PC-3 (cell line): ENCODE measurements at regions not wholly inside any gene's neighbourhood (a gene's known extent, or its start where the extent isn't known, plus 50 kb on each side); places are given as distances from the start of the nearest gene placed in this dataset.

ENCODE experiments used
- ATAC-seq: fragments of 200-7000 bp; cut with Tn5 transposase; 2 replicates; pipeline ENCODE4 v1.9.1; 2020; ENCODE audit warnings: mild to moderate bottlenecking, moderate library complexity
- BruUV-seq: library from RNA; stranded (reverse); fragments of 400-500 nt; replicated peaks from 2 replicates; lab custom pipeline; 2021; lab: Mats Ljungman, UMichigan
- CTCF ChIA-PET: fragments of 300-600 bp; sonication (Branson Sonifier 250); formaldehyde crosslinking; loops from one replicate; lab custom pipeline; 2022; ENCODE audit warnings: antibody characterized with exemption; lab: Charles Lee
- POLR2A ChIA-PET: fragments of 300-600 bp; sonication (Branson Sonifier 250); formaldehyde crosslinking; loops from one replicate; lab custom pipeline; 2022; ENCODE audit warnings: antibody characterized with exemption; ENCODE audit not compliant: unreplicated experiment; lab: Charles Lee
- DNase-seq: peaks from one replicate; pipeline ENCODE4 v3.0.0-alpha.2; 2015
- H2AFZ ChIP-seq: fragments of 300-600 bp; sonication (generic); 2 replicates; pipeline ENCODE4 v1.6.0; 2016; ENCODE audit warnings: antibody characterized with exemption, low read length
- H3F3A ChIP-seq: fragments of 300-600 bp; sonication (generic); one replicate; pipeline ENCODE4 v1.6.0; 2017; ENCODE audit warnings: antibody characterized with exemption, low read length, control low read depth, mild to moderate bottlenecking; ENCODE audit not compliant: unreplicated experiment
- H3K27ac ChIP-seq: fragments of 300-600 bp; sonication (generic); 2 replicates; pipeline ENCODE4 v1.5.1; 2016; ENCODE audit warnings: mild to moderate bottlenecking, low read length
- H3K27me3 ChIP-seq: fragments of 300-600 bp; sonication (generic); 2 replicates; pipeline ENCODE4 v1.6.1; 2016; ENCODE audit warnings: low read length, mixed read lengths
- H3K36me3 ChIP-seq: fragments of 300-600 bp; sonication (generic); 2 replicates; pipeline ENCODE4 v1.6.1; 2016; ENCODE audit warnings: low read depth, mixed run types, low read length, mixed read lengths
- H3K4me1 ChIP-seq: fragments of 300-600 bp; sonication (generic); 2 replicates; pipeline ENCODE4 v1.5.1; 2016; ENCODE audit warnings: low read length; ENCODE audit not compliant: insufficient read depth
- H3K4me2 ChIP-seq: fragments of 300-600 bp; sonication (generic); 2 replicates; pipeline ENCODE4 v1.6.0; 2016; ENCODE audit warnings: low read length
- H3K4me3 ChIP-seq: fragments of 300-600 bp; sonication (generic); 2 replicates; pipeline ENCODE4 v1.5.1; 2016; ENCODE audit warnings: mild to moderate bottlenecking, low read length, mixed read lengths
- H3K79me2 ChIP-seq: fragments of 300-600 bp; sonication (generic); 2 replicates; pipeline ENCODE4 v1.6.1; 2017; ENCODE audit warnings: low read length, mixed read lengths
- H3K9ac ChIP-seq: fragments of 300-600 bp; sonication (generic); 2 replicates; pipeline ENCODE4 v1.6.0; 2016; ENCODE audit warnings: mild to moderate bottlenecking, low read length
- H3K9me2 ChIP-seq: fragments of 300-600 bp; sonication (generic); replicated peaks from 2 replicates; pipeline ENCODE4 v1.6.1; 2016; ENCODE audit warnings: mixed run types, low read length, mixed read lengths
- H3K9me3 ChIP-seq: fragments of 300-600 bp; sonication (generic); 2 replicates; pipeline ENCODE4 v1.6.1; 2016; ENCODE audit warnings: low read length, mixed read lengths
- H4K20me1 ChIP-seq: fragments of 300-600 bp; sonication (generic); 2 replicates; pipeline ENCODE4 v1.6.1; 2016; ENCODE audit warnings: low read length, mixed read lengths
- EZH2 ChIP-seq: fragments of 300-600 bp; sonication (generic); IDR thresholded peaks from one replicate; pipeline ENCODE4 v1.6.1; 2017; ENCODE audit warnings: antibody characterized with exemption, mild to moderate bottlenecking, low read length; ENCODE audit not compliant: unreplicated experiment
- EZH2phosphoT487 ChIP-seq: fragments of 300-600 bp; sonication (generic); IDR thresholded peaks from 2 replicates; pipeline ENCODE4 v1.6.1; 2018; ENCODE audit warnings: mild to moderate bottlenecking, antibody characterized with exemption, low read length, borderline replicate concordance
- intact Hi-C: fragments of 100-400 bp; cut with micrococcal nuclease; formaldehyde crosslinking; loops from 2 replicates; pipeline ENCODE4 v1.9.0; 2023
- TF ChIP-seq, protein P1 (sequence below): fragments of 300-600 bp; sonication (generic); conservative IDR thresholded peaks from 2 replicates; pipeline ENCODE4 v1.5.1; 2017; ENCODE audit warnings: antibody characterized with exemption, low read depth, mild to moderate bottlenecking, low read length

DNA sequence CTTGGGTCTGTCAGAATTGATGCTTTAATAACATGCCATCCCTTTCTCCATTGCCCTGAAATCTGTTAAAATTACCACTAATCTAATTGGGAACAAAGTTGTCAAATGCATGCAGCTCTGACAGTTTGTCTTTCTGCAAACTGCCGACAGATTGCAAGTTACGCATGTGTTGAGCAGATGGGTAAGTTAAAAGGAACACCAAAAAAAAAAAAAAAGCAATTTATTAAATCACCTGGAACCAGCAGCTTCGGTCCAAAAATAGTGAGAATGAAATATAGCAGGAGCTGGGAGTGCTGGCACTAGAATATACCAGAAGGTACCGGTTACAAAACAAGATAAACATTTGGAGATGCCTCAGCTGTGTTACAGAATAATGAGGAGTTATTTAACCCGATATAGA is 149.6 kb upstream of the C1orf87 start:
- BruUV-seq: no TSS peak
- Histone ChIP-seq H3K79me2 (no peaks in the 10 kb centered on the region), H3K9ac (no peak overlapping the region), H4K20me1 (no peaks in the 10 kb centered on the region), H3K4me3 (no peak overlapping the region), H3F3A (no peaks in the 10 kb centered on the region), H3K9me3 (no peaks in the 10 kb centered on the region), H3K4me1 (no peaks in the 10 kb centered on the region), H3K27me3 (peaks cover 19% of the 10 kb centered on the region), H3K4me2 (no peak overlapping the region), H3K27ac (no peak overlapping the region), H2AFZ (no peak overlapping the region), H3K9me2 (no peaks in the 10 kb centered on the region), H3K36me3 (no peaks in the 10 kb centered on the region)
- POLR2A ChIA-PET: no interaction called here
- ATAC-seq: no peak
- no peak for DNase-seq
- intact Hi-C loops: no loop called here
- no peak for TF ChIP-seq EZH2
- TF ChIP-seq, protein P1, sequence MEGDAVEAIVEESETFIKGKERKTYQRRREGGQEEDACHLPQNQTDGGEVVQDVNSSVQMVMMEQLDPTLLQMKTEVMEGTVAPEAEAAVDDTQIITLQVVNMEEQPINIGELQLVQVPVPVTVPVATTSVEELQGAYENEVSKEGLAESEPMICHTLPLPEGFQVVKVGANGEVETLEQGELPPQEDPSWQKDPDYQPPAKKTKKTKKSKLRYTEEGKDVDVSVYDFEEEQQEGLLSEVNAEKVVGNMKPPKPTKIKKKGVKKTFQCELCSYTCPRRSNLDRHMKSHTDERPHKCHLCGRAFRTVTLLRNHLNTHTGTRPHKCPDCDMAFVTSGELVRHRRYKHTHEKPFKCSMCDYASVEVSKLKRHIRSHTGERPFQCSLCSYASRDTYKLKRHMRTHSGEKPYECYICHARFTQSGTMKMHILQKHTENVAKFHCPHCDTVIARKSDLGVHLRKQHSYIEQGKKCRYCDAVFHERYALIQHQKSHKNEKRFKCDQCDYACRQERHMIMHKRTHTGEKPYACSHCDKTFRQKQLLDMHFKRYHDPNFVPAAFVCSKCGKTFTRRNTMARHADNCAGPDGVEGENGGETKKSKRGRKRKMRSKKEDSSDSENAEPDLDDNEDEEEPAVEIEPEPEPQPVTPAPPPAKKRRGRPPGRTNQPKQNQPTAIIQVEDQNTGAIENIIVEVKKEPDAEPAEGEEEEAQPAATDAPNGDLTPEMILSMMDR: no peak
- no peak for TF ChIP-seq EZH2phosphoT487
- CTCF ChIA-PET: no interaction called here

DNA sequence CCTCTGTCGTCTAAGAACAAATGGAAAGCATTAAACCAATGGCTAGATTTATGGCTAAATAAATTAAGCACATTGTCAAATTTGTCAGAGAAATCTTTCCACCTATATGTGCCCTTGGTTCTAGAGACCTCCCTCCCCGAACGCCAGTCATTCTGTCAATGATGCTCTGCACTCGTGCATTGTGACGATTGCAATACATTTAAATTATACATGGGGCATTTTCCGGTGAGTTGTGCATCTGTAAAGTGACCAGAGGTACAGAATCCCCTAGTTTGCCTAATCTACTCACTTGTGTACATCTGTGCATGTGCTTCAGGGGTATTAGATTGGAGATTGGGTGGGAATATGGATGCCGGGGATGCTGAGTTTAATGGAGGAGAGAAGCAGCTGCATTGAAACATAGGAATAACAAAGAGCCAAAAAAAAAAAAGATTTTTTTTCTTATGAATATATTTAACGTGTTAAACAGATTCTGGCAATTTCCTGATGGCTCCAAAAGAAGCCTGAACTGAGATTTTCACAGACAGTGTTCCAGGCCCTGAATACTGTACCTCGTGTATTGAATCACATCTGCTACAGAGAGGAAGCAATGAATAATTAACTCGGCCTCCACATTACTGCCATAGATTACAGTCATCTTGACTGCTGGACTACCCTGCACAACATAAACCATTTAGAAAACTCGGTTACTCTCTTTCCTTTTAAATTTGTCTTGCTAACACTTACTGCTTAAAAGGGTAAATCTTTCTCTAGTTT is 149.0 kb upstream of the C1orf87 start:
- H3K36me3 ChIP-seq: no peaks in the 10 kb centered on the region
- DNase-seq: no peak
- H3K9ac ChIP-seq: no peak overlapping the region
- no peak overlapping the region for H3K27ac ChIP-seq
- intact Hi-C loops: no loop called here
- no peak overlapping the region for H3K4me2 ChIP-seq
- BruUV-seq: no TSS peak
- no peaks in the 10 kb centered on the region for H3K4me1 ChIP-seq
- H3K4me3 ChIP-seq: no peak overlapping the region
- no peaks in the 10 kb centered on the region for H3F3A ChIP-seq
- ChIA-PET POLR2A (no interaction called here), CTCF (no interaction called here)
- no peaks in the 10 kb centered on the region for H4K20me1 ChIP-seq
- ATAC-seq: no peak
- TF ChIP-seq, protein P1: no peak
- no peak for TF ChIP-seq EZH2phosphoT487
- TF ChIP-seq EZH2: no peak
- no peak overlapping the region for H2AFZ ChIP-seq
- H3K27me3 ChIP-seq: peaks cover 19% of the 10 kb centered on the region
- no peaks in the 10 kb centered on the region for H3K9me2 ChIP-seq
- no peaks in the 10 kb centered on the region for H3K9me3 ChIP-seq
- H3K79me2 ChIP-seq: no peaks in the 10 kb centered on the region

DNA sequence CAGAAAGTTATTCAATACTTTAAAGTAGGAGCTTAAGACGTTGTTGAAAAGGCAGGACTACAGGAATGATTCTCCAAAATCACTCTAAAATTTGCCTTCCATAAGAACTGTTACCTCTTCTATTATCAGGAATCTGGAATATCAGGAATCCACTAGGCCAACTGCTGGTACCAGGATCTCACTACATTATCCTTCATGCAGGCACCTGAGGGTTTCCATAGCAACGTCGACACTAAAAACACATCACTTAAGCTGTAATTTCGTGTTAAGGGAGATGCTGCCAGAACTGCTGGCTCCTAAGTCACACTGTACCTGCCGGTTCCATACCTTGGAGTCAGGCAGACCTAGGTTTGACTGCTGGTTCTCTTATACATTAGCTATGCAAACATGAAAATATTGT is 139.7 kb upstream of the C1orf87 start:
- peaks cover 4% of the 10 kb centered on the region; the same call in 1 of the 2 replicates for H3K27me3 ChIP-seq
- no peaks in the 10 kb centered on the region for H3K4me1 ChIP-seq
- intact Hi-C loops: no loop called here
- H3K9me2 ChIP-seq: no peaks in the 10 kb centered on the region
- H3K79me2 ChIP-seq: no peaks in the 10 kb centered on the region
- ChIA-PET POLR2A (interaction anchor here (0.7 kb wide), 1 partner anchor 782 kb away, joined by 5 read pairs; no protein-coding TSS in a partner anchor), CTCF (no interaction called here)
- no peak overlapping the region for H3K4me2 ChIP-seq
- no peaks in the 10 kb centered on the region for H3K9me3 ChIP-seq
- TF ChIP-seq EZH2phosphoT487 (no peak), EZH2 (no peak)
- TF ChIP-seq, protein P1: no peak
- ATAC-seq (no peak), DNase-seq (no peak)
- no peak overlapping the region for H3K27ac ChIP-seq
- no peaks in the 10 kb centered on the region for H4K20me1 ChIP-seq
- BruUV-seq: no TSS peak
- H3K4me3 ChIP-seq: no peak overlapping the region
- no peaks in the 10 kb centered on the region for H3K36me3 ChIP-seq
- H3F3A ChIP-seq: no peaks in the 10 kb centered on the region
- no peak overlapping the region for H3K9ac ChIP-seq
- H2AFZ ChIP-seq: no peak overlapping the region
